Mammary epithelial cell (primary cell): ENCODE measurements at regions not wholly inside any gene's neighbourhood (a gene's known extent, or its start where the extent isn't known, plus 50 kb on each side); places are given as distances from the start of the nearest gene placed in this dataset.

Experiments
- EZH2 ChIP-seq: IDR thresholded peaks from 2 replicates; pipeline ENCODE4 v1.6.1; 2012; ENCODE audit warnings: low read length, inconsistent platforms, borderline replicate concordance
- TF ChIP-seq, protein P1 (sequence below), 2 donors: IDR thresholded peaks in 1 of 2; conservative IDR thresholded peaks in 1 of 2; 2 replicates each; pipeline ENCODE4 v1.5.1; 2011 to 2012; ENCODE audit warnings: inconsistent platforms in 2 of 2, low read length in 2 of 2, mild to moderate bottlenecking in 2 of 2, control low read depth in 1 of 2, low read depth in 1 of 2; ENCODE audit not compliant: insufficient read depth in 1 of 2; ENCODE audit errors: extremely low read depth in 1 of 2

DNA sequence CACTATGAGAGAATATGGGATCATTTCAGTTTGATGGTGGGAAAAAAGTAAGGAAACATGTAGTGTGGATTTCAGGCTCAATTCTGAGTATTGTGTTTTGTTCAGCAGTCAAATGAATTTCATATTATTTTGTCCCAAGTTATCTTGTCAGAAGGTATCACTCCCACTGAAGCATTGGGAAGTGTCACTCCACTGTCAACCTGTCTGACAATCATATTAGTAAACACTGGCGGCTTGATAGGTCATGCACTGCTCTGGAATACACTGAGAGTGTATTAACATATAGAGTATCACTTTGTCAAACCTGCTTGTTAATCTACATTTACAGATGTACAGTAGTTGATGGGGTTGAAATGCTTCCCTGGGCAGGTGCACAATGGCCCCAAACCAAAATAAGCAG lies 203.6 kb downstream of the HS3ST3A1 start:
- TF ChIP-seq EZH2: no peak
- TF ChIP-seq, protein P1, sequence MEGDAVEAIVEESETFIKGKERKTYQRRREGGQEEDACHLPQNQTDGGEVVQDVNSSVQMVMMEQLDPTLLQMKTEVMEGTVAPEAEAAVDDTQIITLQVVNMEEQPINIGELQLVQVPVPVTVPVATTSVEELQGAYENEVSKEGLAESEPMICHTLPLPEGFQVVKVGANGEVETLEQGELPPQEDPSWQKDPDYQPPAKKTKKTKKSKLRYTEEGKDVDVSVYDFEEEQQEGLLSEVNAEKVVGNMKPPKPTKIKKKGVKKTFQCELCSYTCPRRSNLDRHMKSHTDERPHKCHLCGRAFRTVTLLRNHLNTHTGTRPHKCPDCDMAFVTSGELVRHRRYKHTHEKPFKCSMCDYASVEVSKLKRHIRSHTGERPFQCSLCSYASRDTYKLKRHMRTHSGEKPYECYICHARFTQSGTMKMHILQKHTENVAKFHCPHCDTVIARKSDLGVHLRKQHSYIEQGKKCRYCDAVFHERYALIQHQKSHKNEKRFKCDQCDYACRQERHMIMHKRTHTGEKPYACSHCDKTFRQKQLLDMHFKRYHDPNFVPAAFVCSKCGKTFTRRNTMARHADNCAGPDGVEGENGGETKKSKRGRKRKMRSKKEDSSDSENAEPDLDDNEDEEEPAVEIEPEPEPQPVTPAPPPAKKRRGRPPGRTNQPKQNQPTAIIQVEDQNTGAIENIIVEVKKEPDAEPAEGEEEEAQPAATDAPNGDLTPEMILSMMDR (conservative IDR thresholded peaks at IDR 0.05 in 1 of 2, IDR thresholded peaks at IDR 0.05 in 1 of 2; ENCODE audit: extremely low read depth in 1 of 2, insufficient read depth in 1 of 2, low read depth in 1 of 2, low read length in 2 of 2): no peak
